GM19099 (cell line): ENCODE measurements at regions not wholly inside any gene's neighbourhood (a gene's known extent, or its start where the extent isn't known, plus 50 kb on each side); places are given as distances from the start of the nearest gene placed in this dataset.

Experiments
- POLR2A ChIP-seq: IDR thresholded peaks from 3 replicates; pipeline ENCODE4 v1.6.1; 2011; ENCODE audit warnings: low read depth; ENCODE audit not compliant: insufficient read length; ENCODE audit errors: extremely low read depth

GRCh38 chr3:72254483-72254882 lies 469.5 kb upstream of the PROK2 start:
- no peak for TF ChIP-seq POLR2A

- no peak for TF ChIP-seq POLR2A
Observed at GRCh38 chr3:72250725-72251124, 465.8 kb upstream of the PROK2 start.

- no peak for TF ChIP-seq POLR2A
Observed at GRCh38 chr3:72248869-72249268, 463.9 kb upstream of the PROK2 start.

GRCh38 chr3:72248389-72248761 lies 463.4 kb upstream of the PROK2 start:
- TF ChIP-seq POLR2A: no peak

- TF ChIP-seq POLR2A: no peak
Observed at GRCh38 chr3:72247645-72248388, 462.9 kb upstream of the PROK2 start.

- no peak for TF ChIP-seq POLR2A
Observed at GRCh38 chr3:72247126-72247525, 462.2 kb upstream of the PROK2 start.

GRCh38 chr3:72246685-72247084 lies 461.7 kb upstream of the PROK2 start:
- no peak for TF ChIP-seq POLR2A

GRCh38 chr3:72245183-72245811 lies 460.3 kb upstream of the PROK2 start:
- TF ChIP-seq POLR2A: no peak

GRCh38 chr3:72244396-72244795 lies 459.4 kb upstream of the PROK2 start:
- TF ChIP-seq POLR2A: no peak

GRCh38 chr3:72242326-72242725 lies 457.4 kb upstream of the PROK2 start:
- no peak for TF ChIP-seq POLR2A

GRCh38 chr3:72241525-72241924 lies 456.6 kb upstream of the PROK2 start:
- TF ChIP-seq POLR2A: no peak

GRCh38 chr3:72240531-72240930 lies 455.6 kb upstream of the PROK2 start:
- TF ChIP-seq POLR2A: no peak

GRCh38 chr3:72238801-72239200 lies 453.9 kb upstream of the PROK2 start:
- TF ChIP-seq POLR2A: no peak

- no peak for TF ChIP-seq POLR2A
Observed at GRCh38 chr3:72238010-72238691, 453.2 kb upstream of the PROK2 start.

GRCh38 chr3:72237679-72238009 lies 452.7 kb upstream of the PROK2 start:
- TF ChIP-seq POLR2A: no peak

- no peak for TF ChIP-seq POLR2A
Observed at GRCh38 chr3:72234391-72234790, 449.4 kb upstream of the PROK2 start.

GRCh38 chr3:72233571-72233970 lies 448.6 kb upstream of the PROK2 start:
- no peak for TF ChIP-seq POLR2A

GRCh38 chr3:72232777-72233176 lies 447.8 kb upstream of the PROK2 start:
- TF ChIP-seq POLR2A: no peak
